ENCODE measurements at regions not wholly inside any gene's neighbourhood (a gene's known extent, or its start where the extent isn't known, plus 50 kb on each side); places are given as distances from the start of the nearest gene placed in this dataset.

DNA sequence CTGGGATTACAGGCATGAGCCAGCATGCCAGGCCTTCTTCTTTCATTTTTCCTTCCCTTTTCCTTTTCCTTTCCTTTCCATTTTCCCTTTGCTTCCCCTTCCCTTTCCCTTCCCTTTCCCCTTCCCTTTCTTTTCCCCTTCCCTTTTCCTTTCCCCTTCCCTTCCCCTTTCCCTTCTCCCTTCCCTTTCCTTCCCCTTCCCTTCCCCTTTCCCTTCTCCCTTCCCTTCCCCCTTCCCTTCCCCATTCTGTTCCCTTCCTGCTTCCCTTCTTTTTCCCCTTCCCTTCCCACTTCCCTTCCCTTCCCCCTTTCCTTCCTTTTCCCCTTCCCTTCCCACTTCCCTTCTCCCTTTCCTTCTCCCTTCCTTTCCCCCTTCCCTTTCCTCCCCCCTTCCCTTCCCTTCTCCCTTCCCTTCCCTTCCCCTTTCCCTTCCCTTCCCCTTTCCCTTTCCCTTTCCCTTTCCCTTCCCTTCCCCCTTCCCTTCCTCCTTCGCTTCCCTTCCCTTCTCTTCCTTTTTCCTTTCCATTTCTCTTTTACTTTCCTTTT, 712.2 kb upstream of the POM121L12 start:
- no peak overlapping the region for H3K27ac ChIP-seq
- TF ChIP-seq, protein P1, sequence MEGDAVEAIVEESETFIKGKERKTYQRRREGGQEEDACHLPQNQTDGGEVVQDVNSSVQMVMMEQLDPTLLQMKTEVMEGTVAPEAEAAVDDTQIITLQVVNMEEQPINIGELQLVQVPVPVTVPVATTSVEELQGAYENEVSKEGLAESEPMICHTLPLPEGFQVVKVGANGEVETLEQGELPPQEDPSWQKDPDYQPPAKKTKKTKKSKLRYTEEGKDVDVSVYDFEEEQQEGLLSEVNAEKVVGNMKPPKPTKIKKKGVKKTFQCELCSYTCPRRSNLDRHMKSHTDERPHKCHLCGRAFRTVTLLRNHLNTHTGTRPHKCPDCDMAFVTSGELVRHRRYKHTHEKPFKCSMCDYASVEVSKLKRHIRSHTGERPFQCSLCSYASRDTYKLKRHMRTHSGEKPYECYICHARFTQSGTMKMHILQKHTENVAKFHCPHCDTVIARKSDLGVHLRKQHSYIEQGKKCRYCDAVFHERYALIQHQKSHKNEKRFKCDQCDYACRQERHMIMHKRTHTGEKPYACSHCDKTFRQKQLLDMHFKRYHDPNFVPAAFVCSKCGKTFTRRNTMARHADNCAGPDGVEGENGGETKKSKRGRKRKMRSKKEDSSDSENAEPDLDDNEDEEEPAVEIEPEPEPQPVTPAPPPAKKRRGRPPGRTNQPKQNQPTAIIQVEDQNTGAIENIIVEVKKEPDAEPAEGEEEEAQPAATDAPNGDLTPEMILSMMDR (IDR thresholded peaks at IDR 0.05), result no peak
- no peak for TF ChIP-seq ZFX (IDR thresholded peaks at IDR 0.05; ENCODE audit: borderline replicate concordance)

DNA sequence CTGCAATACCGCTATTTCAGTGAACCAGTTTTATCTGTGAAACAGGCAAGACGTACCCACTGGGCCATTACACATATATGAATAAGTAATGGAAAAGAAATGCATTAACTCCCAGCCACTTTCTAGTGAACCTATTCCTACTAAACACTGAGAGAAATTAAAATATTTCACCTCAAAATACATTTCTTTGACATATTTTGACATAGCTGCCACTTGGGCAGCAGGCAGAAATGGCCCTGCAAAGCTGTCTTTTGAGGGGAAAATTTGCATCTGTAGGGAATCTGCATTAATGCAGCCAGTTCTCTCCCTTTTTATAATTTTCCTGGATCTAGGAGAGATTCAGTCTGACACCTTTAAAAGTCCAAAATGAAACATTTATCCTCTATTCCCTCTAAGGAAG, 714.8 kb upstream of the POM121L12 start:
- TF ChIP-seq ZFX (IDR thresholded peaks at IDR 0.05; ENCODE audit: borderline replicate concordance), result no peak
- TF ChIP-seq, protein P1 (IDR thresholded peaks at IDR 0.05), result no peak
- no peak overlapping the region for H3K27ac ChIP-seq

DNA sequence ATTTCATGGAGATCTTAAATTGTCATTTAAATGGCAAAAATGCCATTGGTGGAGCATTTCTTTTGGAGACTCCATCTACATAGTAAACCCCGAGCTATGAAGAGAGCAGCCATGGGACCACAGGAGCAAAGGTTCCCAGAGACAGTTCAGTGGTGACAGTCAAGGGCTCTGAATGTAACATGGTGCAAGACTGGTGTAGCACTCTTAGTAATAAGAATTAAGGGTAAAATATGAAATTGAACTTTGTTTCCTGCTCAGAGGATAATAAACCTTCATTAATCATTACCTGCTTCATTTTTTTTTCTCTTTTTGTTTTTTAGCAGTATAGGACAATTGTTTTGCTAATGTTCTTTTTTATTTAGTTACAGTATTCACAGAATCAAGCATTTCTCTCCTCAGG, 717.5 kb upstream of the POM121L12 start:
- no peak overlapping the region for H3K27ac ChIP-seq
- TF ChIP-seq, protein P1 (IDR thresholded peaks at IDR 0.05), result no peak
- no peak for TF ChIP-seq ZFX (IDR thresholded peaks at IDR 0.05; ENCODE audit: borderline replicate concordance)

DNA sequence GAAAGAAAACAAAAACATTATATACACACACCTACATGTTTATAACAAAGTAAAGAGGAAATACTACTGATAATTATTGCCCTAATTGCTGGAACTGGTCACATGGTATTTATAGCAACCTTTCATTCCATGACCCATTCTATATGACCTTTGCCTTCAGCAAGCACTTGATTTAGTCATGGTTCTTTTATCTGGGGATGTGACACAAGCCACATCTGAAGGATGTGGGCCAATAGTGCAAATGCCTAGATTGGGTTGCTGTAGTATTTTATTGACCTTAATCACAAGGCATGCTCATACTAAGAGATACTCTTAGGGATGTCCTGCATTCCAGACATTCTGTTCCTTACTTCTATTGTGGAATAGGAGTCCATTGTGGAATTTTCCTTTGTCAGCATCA, 723.5 kb upstream of the POM121L12 start:
- H3K27ac ChIP-seq, result no peak overlapping the region
- TF ChIP-seq ZFX (IDR thresholded peaks at IDR 0.05; ENCODE audit: borderline replicate concordance), result no peak
- TF ChIP-seq, protein P1 (IDR thresholded peaks at IDR 0.05), result no peak

DNA sequence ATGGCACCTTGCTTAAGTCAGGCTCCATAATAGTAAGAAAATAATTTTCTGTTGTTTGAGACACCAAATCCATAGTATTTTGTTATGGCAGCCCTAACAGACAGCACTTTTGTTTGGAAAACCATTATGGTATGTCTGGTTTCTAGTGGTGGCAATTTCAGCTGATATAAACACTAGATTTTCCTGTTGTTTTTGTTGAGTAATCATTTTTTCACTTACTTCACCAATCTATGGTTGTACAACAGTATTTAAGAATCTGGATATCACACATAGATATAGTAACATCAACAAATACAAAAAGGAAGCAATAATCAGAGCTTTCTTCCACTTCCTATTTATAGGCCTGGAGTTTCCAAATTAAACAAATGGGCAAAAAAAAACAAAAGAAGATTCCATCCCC, 725.8 kb upstream of the POM121L12 start:
- TF ChIP-seq, protein P1 (IDR thresholded peaks at IDR 0.05), result no peak
- no peak for TF ChIP-seq ZFX (IDR thresholded peaks at IDR 0.05; ENCODE audit: borderline replicate concordance)
- H3K27ac ChIP-seq, result no peak overlapping the region

DNA sequence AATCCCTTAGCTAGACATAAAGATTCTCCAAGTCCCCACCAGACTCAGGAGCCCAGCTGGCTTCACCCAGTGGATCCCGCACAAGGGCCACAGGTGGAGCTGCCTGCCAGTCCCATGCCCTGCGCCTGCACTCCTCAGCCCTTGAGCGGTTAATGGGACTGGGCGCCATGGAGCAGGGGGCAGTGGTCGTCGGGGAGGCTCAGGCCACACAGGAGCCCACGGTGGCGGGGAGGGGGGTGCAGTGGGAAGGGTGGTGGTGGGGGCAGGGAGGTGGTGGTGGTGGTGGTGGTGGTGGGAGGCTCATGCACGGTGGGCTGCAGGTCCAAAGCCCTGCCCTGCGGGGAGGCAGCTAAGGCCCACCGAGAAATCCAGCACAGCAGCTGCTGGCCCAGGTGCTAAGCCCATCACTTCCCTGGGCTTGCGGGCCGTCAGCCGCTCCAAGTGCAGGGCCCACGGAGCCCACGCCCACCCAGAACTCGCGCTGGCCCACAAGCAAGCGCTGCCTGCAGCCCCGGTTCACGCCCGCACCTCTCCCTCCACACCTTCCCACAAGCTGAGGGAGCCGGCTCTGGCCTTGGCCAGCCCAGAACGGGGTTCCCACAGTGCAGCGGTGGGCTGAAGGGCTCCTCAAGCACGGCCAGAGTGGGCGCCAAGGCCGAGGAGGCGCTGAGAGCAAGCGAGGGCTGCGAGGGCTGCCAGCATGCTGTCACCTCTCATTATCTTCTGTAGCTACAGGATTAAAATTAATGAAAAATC, 732.5 kb upstream of the POM121L12 start:
- TF ChIP-seq, protein P1 (IDR thresholded peaks at IDR 0.05), result no peak
- TF ChIP-seq ZFX (IDR thresholded peaks at IDR 0.05; ENCODE audit: borderline replicate concordance), result no peak
- H3K27ac ChIP-seq, result no peak overlapping the region

DNA sequence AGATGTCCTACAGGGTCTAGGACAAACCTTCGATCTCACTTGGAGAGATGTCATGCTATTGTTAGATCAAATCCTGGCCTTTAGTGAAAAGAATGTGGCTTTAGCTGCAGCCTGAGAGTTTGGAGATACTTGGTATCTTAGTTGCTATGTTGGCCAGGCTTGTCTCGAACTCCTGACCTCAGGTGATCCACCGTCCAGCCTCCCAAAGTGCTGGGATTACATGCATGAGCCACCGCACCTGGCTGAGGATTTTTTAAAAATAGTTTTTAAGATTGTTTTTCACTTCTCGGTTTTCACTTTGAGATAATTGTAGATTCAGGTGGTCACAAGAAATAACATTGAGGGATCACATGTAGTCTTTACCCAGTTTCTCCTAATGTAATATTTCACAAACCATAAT, 738.3 kb upstream of the POM121L12 start:
- no peak for TF ChIP-seq ZFX (IDR thresholded peaks at IDR 0.05; ENCODE audit: borderline replicate concordance)
- TF ChIP-seq, protein P1 (IDR thresholded peaks at IDR 0.05), result no peak
- no peak overlapping the region for H3K27ac ChIP-seq

Data from 22Rv1 (cell line).